NCI-H1105 treated with DMSO at 0.1 percent for 48 hours (cell line): ENCODE measurements at regions not wholly inside any gene's neighbourhood (a gene's known extent, or its start where the extent isn't known, plus 50 kb on each side); places are given as distances from the start of the nearest gene placed in this dataset.
"Not testable (repeated sequence)": the region's sequence is repeated elsewhere in the genome, so short reads cannot be mapped to it uniquely, and the experiment has no call there.

Source experiments
- DNase-seq: peaks from one replicate; lab custom pipeline; 2025; lab: John Stamatoyannopoulos, UW

- DNase-seq = no peak
Measured at GRCh38 chr2:215794829-215795546, 218.4 kb downstream of the MREG start.

GRCh38 chr2:215793747-215794595, 219.4 kb downstream of the MREG start:
- no peak for DNase-seq

GRCh38 chr2:215791481-215791937, 221.8 kb downstream of the MREG start:
- no peak for DNase-seq

GRCh38 chr2:215790523-215791421, 222.6 kb downstream of the MREG start:
- no peak for DNase-seq

GRCh38 chr2:215787565-215788178, 225.7 kb downstream of the MREG start:
- DNase-seq = no peak

- DNase-seq = no peak
Measured at GRCh38 chr2:215787025-215787424, 226.3 kb downstream of the MREG start.

GRCh38 chr2:215784371-215784783, 229.0 kb downstream of the MREG start:
- no peak for DNase-seq

GRCh38 chr2:215783640-215784039, 229.7 kb downstream of the MREG start:
- not testable (repeated sequence) for DNase-seq

- no peak for DNase-seq
Measured at GRCh38 chr2:215782965-215783364, 230.4 kb downstream of the MREG start.

- no peak for DNase-seq
Measured at GRCh38 chr2:215782295-215782694, 231.1 kb downstream of the MREG start.

- DNase-seq = no peak
Measured at GRCh38 chr2:215780907-215781685, 232.3 kb downstream of the MREG start.

GRCh38 chr2:215780313-215780712, 233.0 kb downstream of the MREG start:
- DNase-seq = no peak

- DNase-seq = no peak
Measured at GRCh38 chr2:215779912-215780311, 233.4 kb downstream of the MREG start.

GRCh38 chr2:215777465-215778044, 235.8 kb downstream of the MREG start:
- no peak for DNase-seq

GRCh38 chr2:215775106-215775505, 238.2 kb downstream of the MREG start:
- no peak for DNase-seq

GRCh38 chr2:215773728-215774127, 239.6 kb downstream of the MREG start:
- DNase-seq = no peak

GRCh38 chr2:215772634-215773563, 240.5 kb downstream of the MREG start:
- no peak for DNase-seq

GRCh38 chr2:215772003-215772402, 241.3 kb downstream of the MREG start:
- DNase-seq = no peak

- no peak for DNase-seq
Measured at GRCh38 chr2:215771241-215771640, 242.1 kb downstream of the MREG start.
